ENCODE measurements at regions not wholly inside any gene's neighbourhood (a gene's known extent, or its start where the extent isn't known, plus 50 kb on each side); places are given as distances from the start of the nearest gene placed in this dataset.
"Not testable (repeated sequence)": the region's sequence is repeated elsewhere in the genome, so short reads cannot be mapped to it uniquely, and the experiment has no call there.

DNA sequence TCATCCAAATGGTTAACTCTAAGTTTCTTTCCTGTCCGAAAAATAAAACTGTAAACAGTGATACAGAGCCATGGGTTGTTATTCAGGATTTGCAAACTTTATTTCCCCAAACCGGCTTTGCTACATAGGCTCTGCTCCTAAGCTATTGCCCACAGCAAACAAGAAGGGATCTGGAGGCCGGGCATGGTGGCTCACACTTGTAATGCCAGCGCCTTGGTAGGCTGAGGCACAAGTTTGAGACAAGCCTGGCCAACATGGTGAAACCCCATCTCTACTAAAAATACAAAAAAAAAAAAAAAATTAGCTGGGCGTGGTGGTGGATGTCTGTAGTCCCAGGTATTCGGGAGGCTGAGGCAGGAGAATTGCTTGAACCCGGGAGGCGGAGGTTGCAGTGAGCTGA lies 60.6 kb upstream of the PMEPA1 start:
- in situ Hi-C loops (cut with MboI; ENCODE audit: low pct_unique_long_range_greater_than_20kb, low sequenced_read_pairs); DNase-seq: not testable (repeated sequence)

DNA sequence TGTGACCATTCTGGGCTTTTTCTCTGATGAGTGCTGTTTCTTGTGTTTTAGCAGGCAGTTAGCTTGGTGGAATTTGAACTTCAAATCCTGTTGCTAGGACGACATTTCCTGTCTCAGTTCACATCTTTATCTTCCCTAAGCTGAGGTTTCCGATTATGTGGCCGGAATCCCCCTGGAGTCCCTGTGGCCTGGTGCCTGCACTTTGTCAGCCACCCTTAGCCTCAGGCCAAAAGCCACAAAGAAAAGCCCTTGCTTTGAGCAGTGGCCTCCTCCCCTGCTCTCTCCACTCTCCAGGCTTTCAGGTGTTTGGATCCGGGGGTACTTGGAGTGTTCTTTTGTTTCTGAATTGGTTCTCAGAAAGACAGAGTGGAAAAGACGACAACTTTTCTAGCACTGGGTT lies 59.9 kb upstream of the PMEPA1 start:
- DNase-seq = no peak
- in situ Hi-C loops (cut with MboI; ENCODE audit: low pct_unique_long_range_greater_than_20kb, low sequenced_read_pairs) = no loop called here

- DNase-seq = no peak
- in situ Hi-C loops (cut with MboI; ENCODE audit: low pct_unique_long_range_greater_than_20kb, low sequenced_read_pairs) = no loop called here
Observed at GRCh38 chr20:57768519-57768918, 58.7 kb upstream of the PMEPA1 start.

DNA sequence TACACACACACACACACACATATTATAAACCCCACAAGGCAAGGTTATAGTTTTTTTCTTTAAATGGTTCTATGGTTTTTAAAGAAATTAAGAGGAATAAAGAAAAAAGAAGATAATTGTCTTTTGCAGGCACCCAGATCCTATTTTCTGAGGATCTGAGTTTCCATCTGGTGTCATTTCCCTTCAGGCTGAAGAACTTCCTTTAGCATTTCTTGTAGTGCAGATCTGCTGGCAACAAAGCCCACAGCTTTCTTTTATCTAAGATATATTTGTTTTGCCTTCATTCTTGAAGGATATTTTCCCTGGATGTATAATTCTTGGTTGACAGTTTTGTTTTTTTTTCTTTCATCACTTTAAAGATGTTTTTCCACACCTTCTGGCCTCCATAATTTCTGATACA lies 57.6 kb upstream of the PMEPA1 start:
- in situ Hi-C loops (cut with MboI; ENCODE audit: low pct_unique_long_range_greater_than_20kb, low sequenced_read_pairs) = no loop called here
- no peak for DNase-seq

DNA sequence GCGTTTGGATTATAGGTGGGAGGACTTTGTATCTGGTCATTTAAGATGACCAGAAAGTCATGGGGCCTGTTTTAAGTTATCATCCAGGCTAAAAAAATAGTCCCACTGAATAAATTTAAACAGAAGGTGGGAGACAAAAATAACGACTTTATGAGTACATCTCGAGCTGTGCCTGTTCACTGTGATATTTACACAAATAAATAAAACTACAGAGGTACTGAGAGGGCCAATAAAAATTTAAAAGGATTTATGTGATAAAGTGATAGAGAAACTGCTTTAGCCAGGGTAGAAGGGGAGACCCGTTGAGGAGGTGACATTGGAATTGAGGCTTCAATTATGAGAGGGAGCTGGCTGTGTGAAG lies 53.4 kb upstream of the PMEPA1 start:
- no peak for DNase-seq
- in situ Hi-C loops (cut with MboI; ENCODE audit: low pct_unique_long_range_greater_than_20kb, low sequenced_read_pairs) = no loop called here

DNA sequence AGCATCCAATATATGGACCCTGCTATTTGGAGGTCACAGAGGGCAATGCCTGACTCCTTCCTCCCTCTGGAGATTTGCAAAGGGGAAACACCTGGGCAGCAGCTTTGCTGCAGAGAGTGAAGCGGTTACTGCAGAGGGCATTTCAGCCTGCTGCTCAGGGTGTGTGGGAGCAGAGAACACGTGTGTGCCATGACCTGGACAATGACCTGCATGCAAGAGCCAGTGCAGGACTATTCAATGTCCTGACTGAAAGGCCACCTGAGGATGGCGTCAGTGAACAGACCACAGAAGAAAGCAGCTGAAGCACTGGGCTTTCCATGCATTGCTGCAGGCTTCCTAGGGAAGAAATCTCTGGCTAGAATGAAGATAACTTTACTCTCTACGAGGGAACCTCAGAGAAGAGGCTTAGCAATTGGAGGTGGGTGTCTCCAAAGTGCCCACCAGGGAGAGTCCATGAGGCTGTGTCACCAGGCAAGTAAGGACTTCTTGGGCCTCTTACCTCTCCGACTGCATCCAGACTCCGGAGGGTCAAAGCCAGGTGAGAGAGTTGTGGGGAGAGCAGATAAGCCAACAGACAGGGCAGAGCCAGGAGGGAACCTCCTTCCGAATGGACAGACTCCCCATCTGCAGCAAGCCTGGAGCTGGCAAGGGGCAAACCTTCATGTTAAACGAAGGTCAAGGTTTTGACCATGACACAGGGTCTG lies 52.9 kb upstream of the PMEPA1 start:
- in situ Hi-C loops (cut with MboI; ENCODE audit: low pct_unique_long_range_greater_than_20kb, low sequenced_read_pairs) = no loop called here
- DNase-seq = no peak

GRCh38 chr20:57761413-57761734 lies 51.6 kb upstream of the PMEPA1 start:
- DNase-seq = no peak
- in situ Hi-C loops (cut with MboI; ENCODE audit: low pct_unique_long_range_greater_than_20kb, low sequenced_read_pairs) = no loop called here

DNA sequence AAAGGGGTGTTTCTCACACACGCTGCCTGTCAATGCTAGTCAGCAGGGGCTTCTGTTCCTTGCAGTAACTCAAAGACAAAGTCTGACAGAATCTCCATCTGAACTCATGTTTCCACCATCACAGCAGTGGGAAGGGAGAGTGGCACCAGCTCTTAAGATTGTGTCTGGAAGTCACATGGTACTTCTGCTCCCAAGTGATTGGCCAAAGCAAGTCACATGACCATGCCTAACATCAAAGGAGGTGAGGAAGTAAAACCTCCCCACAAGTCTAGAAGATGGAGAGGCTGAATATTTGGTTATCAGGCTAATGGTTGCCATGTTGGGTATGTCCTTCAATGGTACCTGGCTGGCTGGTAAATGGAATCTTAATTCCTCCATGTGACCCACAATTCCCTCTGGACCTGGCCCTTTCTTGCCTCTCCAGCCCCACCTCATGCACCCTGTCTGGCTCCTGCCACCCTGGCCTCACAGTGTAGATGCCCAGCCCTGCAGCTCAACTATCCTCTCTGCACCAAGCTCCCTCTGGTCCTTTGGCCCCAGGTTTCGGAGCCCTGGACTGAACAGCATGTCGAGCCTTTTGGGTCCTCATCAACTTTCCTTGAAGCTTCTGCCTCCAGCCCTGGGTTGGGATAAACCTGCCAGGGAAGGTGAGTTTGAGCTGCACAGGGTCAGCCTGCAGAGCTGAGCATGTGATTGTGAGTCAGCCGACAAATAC lies 51.0 kb upstream of the PMEPA1 start:
- no peak for DNase-seq
- in situ Hi-C loops (cut with MboI; ENCODE audit: low pct_unique_long_range_greater_than_20kb, low sequenced_read_pairs) = no loop called here

DNA sequence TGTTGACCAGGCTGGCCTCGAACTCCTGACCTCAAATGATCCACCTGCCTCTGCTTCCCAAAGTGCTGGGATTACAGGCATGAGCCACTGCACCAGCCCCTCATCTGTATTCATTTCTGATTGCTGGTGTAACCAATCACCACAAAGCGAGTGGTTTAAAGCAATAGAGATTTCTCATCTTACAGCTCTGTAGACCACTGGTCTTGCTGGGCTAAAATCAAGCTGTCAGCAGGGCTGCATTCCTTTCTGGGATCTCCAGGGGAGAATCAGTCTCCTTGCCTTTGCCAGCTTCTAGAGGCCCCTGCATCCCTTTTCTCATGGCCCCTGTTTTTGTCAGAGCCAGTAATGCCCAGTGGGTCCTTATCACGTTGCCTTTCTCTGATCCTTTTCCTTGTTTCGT lies 49.9 kb upstream of the PMEPA1 start:
- in situ Hi-C loops (cut with MboI; ENCODE audit: low pct_unique_long_range_greater_than_20kb, low sequenced_read_pairs) = no loop called here
- DNase-seq = no peak
